TTC549 (cell line): ENCODE measurements at regions not wholly inside any gene's neighbourhood (a gene's known extent, or its start where the extent isn't known, plus 50 kb on each side); places are given as distances from the start of the nearest gene placed in this dataset.

ENCODE experiments used
- FAIRE-seq: peaks from 2 replicates; lab custom pipeline; 2012; peaks lifted over from hg19 to GRCh38; lab: Jason Lieb, UNC

DNA sequence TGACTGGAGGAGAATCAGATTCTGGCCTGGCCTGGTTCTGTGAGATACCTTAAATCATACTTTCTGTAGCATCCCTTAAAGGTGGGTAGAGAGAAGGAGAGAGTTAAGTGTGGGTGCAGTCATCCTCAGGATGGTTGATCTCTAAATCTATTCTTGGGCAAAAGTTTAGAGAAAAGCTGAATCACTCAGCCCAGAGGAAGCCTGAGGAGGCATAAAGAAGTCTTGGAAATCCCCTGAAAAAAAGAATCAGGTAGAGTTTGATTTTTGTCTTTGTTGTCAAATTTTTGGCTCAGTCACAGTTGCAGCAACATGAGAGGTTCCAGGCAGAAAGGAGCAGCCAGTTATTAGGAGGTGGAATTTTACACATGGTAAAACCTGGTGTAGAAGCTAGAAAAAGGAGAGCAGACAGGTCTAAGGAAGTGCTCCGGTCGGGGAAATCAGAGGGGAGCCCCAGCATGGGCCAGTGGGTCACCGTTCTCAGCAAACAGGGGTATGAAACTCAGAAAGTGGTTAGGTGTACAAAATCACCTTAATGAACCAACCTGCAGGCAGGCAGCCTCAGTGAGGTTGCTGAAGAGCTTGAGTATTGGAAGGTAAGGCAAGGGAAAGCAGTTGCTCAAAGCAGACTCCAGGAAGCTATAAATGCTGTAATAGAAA, 116.2 kb upstream of the CNTLN start:
- FAIRE-seq: no peak

DNA sequence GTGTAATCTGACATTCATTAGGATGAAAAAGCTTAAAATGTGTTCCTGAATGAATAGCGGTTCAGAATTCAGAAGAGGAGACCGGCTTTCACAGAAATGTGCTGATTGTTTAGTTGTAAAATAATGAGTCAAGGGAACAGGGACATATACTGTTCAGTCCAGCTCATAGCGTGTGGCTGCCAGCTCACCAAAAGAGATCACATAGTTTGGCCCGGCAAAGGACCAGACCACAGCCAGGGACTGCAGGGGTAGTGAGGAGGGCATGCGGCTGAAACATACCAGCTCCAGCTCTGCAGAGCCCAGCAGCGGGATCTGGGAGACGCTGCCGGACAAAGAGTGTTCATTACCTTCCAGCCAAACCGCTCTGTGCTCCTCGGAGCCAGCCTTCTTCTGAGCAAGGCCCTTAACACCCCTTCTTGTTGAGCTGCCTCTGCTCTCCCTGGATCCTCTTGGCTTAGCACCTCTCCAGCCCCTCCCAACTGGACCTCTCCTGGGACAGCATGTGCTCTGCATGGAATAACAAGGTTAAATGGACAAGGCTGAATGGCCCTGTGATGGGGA, 116.8 kb upstream of the CNTLN start:
- no peak for FAIRE-seq

DNA sequence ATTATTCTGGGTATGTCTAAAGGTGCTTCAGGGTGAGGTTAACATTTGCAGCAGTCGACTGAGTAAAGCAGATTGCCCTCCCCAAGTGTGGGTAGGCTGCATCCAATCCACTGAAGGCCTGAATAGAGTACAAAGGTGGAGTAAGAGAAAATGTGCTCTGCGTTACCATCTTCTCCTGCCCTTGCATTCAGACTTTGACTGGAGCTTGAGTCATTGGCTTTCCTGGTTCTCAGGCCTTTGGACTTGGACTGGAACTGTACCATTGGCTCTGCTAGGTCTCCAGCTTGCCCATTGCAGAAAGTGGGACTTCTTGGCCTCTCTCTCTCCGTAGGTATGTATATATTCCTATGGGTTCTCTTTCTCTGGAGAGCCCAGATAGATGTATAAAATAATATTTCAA, 120.9 kb upstream of the CNTLN start:
- no peak for FAIRE-seq

DNA sequence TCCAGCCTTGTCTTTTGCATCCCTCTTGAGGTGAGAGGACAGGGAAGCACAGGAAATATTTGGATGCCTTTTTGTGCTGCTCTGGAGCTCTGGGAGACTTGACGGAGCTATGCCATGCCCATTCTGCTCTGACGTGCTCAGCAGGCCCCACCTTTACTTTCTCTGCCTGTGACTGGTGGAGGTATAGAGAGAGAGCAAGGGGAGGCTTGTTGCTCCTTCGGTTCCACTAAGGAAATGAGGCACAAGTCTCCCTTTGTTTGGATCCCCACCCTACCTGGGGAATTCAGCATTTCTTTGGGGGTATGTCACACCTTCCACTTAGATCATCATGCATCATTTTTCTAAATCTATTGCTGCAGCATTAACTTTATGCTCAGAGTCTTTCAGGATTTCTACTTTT, 121.8 kb upstream of the CNTLN start:
- FAIRE-seq: no peak

DNA sequence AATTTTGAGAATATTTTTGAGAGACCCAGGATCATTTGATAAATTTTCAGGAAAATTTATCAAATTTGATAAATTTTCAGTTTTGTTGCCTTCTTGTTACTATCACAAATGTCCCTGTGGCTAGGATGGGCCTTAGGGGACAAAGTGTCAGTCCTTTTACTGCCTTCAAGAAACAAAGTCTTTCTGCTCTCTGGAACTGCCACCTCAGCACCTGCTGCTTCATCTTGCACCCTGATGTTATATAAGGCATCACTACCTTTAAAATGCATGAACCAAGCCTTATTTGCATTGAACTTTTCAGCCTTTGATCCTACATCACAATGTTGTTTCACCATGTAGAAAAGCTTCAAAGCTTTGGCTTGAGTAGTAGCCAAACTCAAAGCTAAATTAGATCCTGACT, 123.0 kb upstream of the CNTLN start:
- FAIRE-seq: no peak

DNA sequence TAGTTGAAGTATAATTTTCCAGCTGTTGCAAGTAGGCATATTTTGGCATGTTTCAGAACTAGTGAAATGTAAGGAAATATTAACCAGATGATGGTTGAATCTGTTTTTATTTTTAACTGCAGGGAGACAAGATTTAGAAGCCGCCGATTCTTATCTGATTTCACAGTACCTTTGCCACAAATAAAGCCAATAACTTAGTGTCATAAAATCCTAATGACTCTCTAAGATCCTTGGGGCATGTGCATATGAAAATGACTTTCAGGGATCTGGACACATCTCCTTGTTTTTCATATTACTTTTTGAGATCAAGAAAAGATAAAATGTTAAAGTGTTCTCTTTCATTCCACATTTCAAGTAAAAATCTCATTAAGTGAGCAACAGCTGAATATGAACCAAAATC, 125.8 kb upstream of the CNTLN start:
- FAIRE-seq: no peak

DNA sequence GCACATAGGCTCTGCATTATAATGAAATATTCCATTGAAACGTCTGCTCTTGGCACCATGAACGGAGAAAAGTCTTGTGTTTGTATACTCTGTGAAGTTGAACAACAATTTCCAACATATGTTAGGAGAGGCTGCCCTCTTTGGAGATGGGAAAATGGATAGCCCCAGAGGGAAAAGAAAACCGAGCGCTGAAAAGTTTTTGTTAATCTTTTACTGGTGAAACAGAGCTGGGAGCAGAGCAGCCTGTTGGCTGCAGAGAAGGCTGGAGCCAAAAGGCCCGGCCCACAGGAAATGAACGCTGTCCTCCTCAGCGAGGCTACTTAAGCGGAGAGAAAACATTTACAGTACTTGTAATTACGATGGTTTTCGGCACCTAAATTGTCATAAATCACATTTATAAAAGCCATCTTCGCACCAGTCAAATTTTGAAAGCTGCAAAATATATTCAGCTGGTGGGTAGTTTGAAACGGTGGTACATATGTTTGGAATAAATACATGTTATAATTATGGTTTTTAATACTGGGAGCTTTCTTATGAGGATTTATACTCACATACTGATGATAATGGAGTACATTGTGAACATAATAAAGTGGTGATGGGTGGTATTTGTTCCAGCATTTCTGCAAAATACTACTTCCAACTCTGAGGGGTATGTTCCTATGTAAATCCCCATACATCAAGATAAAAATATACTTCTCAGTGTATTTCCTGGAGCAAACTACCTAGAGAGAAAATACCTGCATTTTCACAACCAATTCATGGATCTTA, 129.6 kb upstream of the CNTLN start:
- no peak for FAIRE-seq

DNA sequence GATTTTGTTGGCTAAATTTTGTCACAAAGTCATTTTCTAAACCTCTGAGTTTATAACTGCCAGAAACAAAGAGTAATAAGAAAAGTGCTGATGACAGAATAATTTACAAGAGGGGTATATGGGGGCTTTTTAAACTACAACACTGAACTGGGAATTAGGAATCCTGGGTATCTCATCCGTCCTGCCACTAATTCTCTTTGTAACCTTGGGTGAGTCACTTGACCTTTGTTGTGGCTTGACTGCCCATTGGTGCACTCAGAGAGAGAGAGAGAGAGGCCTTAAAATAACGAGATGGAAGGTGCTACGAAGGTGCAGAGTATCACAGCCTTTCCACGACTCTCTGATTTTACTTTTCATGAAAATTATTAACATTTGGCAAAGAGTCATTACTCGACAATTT, 130.3 kb upstream of the CNTLN start:
- no peak for FAIRE-seq

DNA sequence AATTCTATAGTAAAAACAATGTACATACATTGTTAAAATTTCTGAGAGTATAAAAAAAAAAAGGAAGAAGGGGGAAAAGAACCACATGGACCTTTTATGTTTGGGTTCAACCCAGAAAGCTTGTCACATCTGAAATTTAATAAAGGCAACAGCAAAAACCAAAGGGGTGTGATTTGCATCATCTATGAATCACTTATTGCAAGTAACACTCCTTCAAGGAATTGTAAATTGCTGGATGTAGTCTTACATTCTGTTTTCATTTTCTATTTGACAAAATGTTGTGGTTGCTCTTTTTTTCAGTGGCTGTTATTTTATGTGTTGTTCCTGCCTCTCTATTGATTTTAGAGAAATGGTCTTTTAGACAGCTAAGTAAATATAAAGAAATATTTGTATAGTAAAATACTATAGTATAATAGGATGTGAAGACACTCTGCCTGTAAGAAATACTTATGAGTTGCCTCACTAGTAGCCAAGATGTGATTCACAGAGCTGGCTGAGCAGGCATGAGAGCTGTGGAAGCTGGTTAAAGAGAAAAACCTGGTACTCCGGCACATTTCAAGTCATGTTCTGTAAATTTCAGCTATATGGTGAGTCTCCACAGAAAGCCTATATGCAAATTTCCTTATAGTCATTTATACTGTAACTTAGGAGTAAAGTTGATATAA, 131.1 kb upstream of the CNTLN start:
- FAIRE-seq: no peak

DNA sequence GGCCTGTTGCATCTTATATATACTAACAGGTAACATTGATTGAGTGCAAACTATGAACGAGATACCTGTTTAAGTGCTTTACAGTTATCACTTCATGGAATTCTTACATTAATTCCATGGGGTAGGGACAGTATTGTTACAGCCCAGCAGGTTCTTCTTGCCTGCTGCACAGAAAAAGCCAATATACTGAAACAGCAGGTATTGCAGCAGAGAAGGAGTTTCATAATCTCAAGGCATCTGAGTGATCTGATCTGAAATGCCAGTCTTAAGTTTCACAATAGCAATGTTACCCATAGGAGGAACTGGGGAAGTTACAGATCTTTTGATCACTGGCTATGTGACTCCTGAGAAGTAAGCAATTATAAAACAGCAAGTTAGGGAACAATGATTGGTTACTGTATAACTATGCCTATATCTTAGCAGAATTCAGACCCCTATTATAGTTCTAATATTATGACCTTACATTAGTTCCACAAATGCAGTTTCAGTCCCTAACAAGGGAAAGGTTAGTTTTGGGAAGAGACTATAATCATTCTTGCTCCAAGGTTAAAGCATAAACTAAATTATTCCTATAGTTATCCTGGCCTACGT, 126.5 kb upstream of the BNC2 start:
- FAIRE-seq: no peak

DNA sequence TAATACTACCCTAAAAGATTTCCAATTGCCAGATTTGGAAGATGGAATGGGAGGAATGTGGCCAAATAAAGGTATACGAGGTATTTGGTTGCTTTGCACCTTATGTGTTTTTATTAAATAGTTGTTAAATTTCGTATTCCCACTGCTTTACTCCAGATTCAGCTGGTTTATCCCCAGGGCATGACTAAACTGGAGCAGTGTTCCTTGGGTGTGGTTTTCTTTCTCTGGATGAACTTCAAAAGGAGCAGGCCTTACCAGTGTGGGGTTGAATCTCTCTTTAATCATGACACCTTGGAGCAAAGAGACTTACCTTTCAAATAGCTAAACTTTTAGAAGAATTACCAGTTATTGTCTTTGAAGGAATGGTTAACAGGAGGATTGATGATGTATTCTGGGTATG, 121.7 kb upstream of the BNC2 start:
- no peak for FAIRE-seq

DNA sequence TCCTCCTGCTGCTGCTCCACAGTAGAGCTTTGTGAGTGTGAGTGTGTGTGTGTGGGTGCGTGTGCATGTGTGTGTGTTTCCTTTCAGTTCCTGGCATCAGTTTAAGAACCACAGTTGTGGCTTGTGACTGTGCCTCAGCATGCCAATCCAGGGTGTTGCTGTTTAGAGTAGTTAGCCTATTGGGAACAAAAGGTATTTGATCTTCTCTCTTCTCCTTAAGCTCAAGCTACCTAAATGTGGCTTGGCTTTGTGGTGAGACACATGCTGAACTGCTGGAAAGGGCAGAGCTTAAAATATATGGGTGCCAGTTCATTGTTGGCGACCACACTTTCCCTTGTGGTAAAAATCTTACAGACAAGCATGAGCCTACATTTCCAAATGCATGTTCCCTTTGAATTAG, 116.6 kb upstream of the BNC2 start:
- no peak for FAIRE-seq

DNA sequence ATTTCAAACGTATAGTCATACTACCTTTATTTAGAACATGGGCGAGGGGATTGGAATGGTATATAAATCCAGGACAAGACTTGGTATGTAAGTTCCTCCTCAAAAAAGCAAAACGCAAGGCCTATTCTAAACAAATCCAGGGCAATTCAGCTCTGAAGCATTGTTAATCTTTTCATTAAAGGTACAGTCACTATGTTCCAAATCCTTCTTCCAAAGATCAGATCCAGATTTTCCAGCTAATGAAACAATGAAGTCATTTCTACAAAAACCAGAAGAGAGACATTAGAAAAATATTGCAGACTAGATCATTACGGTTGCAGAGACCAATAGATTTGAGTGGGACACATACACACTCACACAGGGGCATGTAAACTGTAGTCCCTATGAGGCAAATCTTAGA, 116.1 kb upstream of the BNC2 start:
- no peak for FAIRE-seq

DNA sequence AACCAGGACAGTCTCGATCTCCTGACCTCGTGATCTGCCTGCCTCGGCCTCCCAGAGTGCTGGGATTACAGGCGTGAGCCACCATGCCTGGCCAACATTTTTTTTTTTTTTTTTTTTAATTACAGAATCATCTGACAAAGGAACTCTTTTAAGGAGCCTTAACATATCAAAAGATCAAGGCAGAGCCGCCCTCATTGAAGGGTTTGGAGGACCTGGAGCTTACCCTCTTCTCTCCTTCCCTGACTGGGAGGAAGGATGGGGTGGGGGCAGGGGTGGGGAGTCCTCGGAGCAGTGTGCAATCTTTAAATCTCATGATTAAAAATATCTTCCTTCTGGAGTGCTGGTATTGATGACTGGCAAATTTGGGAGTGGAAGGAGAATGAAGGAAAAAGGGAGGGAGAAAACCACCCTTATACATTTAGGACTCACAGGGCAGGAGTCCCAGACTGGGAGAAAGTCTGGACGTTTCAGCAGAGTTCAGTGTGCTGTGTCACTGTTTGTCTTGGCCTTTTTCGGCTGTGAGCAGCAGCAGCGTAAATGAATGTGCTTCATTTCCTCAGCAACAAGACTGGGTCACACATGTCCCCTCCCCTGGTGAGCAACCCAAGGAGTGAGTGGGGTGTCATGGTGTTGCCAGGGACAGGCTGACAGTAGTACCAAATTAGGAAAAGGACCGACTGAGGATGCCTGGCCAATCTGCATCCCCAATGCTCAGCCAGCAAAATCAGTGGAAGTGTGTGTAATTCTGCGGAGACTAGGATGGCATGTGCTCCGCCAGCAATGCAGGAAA, 115.3 kb upstream of the BNC2 start:
- no peak for FAIRE-seq

DNA sequence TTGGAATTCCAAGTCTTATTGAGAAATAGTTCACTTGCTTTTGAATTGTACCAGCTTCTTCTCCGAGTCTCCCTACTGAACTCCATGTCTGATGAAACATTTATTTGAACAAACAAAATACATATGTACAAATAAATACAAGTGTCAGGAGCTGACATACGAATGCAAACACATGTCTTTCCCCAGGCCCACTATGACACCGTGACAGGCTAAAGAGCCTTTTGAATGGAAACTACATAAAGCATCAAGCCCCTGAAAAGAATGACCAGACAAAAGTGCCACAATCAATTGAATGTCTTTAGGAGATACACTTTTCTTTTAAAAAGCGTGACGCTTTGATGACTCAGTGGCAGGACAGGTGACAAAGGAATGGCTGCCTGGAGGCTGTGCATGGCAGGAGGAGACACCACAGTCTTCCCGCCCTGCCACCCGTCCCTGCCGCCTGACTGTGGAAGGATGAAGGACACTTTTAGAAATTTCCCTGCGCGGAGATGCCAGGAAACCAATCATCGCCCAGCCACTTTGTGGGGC, 112.4 kb upstream of the BNC2 start:
- no peak for FAIRE-seq

DNA sequence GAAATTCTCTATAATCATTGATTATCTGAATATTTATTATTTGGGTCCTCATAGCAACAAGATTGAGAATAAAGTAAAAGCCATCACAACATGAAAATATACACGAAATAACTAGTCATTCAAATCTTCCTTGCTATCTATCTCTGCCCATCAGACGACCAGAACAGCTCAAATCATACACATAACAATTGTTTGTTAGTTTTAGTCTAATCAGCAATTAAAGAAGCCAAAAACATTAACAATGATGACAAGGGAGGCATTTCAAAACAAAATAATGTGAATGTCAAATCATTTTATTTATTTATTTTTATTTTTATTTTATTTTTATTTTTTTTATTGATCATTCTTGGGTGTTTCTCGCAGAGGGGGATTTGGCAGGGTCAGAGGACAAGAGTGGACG, 106.0 kb upstream of the BNC2 start:
- FAIRE-seq: no peak

DNA sequence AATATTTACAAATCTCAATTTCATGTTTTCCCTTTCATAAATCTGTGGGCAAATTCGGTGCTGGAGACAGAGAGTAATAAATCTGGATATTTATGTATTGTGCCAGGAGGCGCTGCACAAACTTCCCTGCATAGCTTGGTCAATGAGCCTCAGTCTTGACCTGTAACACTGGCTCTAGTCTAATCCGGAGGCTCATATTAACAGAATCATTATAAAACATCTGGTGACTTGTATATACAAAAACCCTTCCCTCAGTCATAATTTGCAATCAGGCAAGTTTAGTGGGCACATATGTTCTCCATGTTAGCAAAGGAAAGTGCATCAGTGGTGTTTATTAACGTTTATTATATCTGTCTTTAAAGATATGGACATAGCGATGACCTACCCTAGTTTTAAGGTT, 104.0 kb upstream of the BNC2 start:
- no peak for FAIRE-seq

DNA sequence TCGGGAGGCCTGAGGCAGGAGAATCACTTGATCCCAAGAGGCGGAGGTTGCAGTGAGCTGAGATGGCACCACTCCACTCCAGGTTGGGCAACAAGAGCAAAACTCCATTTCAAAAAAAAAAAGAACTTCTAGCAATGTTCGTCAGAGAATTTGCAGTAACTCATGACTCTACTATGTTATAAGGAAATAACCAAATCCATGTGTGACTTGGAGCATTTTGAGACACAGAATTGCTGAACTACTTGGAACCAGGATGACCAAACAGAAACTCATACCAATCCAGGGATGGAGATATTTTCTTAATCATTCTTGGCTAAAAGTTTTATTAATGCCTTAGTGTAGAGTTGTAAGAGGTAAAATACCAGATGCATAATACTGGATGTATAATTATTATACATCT, 99.9 kb upstream of the BNC2 start:
- FAIRE-seq: no peak

DNA sequence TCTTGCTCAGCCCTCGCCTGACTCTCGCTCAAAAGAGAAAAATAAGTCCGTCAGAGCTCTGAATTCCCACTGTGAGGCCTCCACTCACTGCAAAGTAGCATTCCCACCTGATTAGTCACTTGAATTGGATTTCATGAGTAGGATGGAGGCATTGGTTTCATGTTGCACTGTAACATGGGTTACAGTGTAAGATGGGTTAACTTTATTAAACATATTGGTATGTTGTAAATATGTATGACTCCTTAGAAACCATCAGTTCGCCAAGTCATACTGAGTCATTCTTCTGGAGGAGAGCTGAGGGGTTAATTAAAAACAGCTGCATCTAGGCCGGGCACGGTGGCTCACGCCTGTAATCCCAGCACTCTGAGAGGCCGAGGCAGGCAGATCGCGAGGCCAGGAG, 93.8 kb upstream of the BNC2 start:
- no peak for FAIRE-seq

DNA sequence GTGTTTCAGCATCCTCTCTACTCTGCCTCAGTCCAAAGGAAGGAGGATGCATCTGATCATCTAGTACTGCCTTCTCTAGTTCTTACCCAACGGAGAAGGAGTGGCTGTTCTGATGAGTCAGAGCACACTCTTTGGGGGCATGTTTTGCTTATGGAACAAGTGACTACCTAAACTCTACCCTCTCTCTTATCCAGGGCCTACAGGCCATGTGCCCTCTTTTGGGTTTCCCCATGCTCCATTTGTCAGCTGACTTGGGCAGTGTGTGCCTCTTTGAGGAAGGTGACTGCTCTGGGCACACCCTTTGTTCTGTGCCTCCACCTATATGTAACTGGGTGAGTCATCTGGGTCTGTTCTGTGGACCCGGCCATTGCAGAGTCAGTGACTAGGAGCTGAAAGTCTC, 89.6 kb upstream of the BNC2 start:
- FAIRE-seq: no peak

DNA sequence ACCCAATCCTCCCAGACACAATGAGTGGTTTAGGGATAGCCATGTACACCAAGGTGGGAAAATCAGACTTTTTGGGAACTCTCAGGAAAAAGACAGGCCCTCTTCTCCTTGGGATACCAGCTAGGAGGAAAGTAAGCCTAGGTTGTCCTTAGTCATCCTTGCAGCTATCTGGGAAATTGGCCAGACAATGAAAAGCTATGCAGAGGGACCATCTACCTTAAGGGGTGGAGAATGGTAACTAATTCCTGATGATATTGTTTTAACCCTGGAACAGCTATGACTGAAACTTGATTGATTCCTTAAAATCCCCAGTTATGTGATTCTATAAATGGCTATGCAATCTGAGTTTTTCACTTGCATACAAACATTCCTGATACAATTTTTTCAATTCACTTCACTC, 88.9 kb upstream of the BNC2 start:
- FAIRE-seq: no peak

DNA sequence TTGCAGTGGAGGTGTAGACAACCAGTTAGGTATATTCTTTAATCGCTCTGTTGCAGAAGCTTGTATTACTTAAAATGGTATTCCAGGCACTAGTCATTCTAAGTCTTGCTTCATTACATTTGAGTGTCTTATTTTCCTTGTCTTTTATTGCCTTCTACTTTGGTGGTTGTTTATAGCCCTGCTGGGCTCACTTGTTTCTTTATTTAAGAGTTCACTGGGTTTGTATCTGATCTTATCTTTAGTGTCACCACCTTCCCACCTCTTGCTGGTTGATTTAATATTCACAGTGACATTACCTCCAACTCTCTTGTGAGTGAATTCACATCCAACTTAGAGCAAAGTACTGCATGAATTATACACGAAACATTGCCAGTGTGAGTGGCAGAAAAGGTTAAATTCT, 83.6 kb upstream of the BNC2 start:
- no peak for FAIRE-seq
